WERI-Rb-1 (cell line): ENCODE measurements at regions not wholly inside any gene's neighbourhood (a gene's known extent, or its start where the extent isn't known, plus 50 kb on each side); places are given as distances from the start of the nearest gene placed in this dataset.
A peak's percentile ranks its signal among the peaks of the same experiment; 100 is the strongest.
"Not testable (repeated sequence)": the region's sequence is repeated elsewhere in the genome, so short reads cannot be mapped to it uniquely, and the experiment has no call there.

ENCODE experiments used
- DNase-seq: peaks from one replicate; pipeline ENCODE4 v3.0.0-alpha.2; 2020
- H3K27ac ChIP-seq: fragments of 250-450 bp; sonication (Bioruptor Pico); 2 replicates; pipeline ENCODE4 v1.5.1; 2020; ENCODE audit warnings: mild to moderate bottlenecking, moderate library complexity
- H3K27me3 ChIP-seq: fragments of 250-450 bp; sonication (Bioruptor Pico); 2 replicates; pipeline ENCODE4 v1.5.1; 2021; ENCODE audit warnings: mild to moderate bottlenecking, low read depth, moderate library complexity; ENCODE audit not compliant: insufficient read depth, severe bottlenecking
- H3K36me3 ChIP-seq: fragments of 250-450 bp; sonication (Bioruptor Pico); 2 replicates; pipeline ENCODE4 v1.5.1; 2020; ENCODE audit warnings: mild to moderate bottlenecking, moderate library complexity
- H3K4me3 ChIP-seq: 2 replicates; pipeline ENCODE4 v1.5.1; 2011; ENCODE audit warnings: low read depth, mild to moderate bottlenecking, control low read depth, low read length
- H3K9me3 ChIP-seq: fragments of 250-450 bp; sonication (Bioruptor Pico); 2 replicates; pipeline ENCODE4 v1.5.1; 2021; ENCODE audit warnings: mild to moderate bottlenecking, moderate library complexity; ENCODE audit not compliant: severe bottlenecking
- TF ChIP-seq, protein P1 (sequence below): IDR thresholded peaks from 2 replicates; pipeline ENCODE4 v1.5.1; 2011; ENCODE audit warnings: low read depth, mild to moderate bottlenecking, control low read depth, inconsistent platforms, low read length

DNA sequence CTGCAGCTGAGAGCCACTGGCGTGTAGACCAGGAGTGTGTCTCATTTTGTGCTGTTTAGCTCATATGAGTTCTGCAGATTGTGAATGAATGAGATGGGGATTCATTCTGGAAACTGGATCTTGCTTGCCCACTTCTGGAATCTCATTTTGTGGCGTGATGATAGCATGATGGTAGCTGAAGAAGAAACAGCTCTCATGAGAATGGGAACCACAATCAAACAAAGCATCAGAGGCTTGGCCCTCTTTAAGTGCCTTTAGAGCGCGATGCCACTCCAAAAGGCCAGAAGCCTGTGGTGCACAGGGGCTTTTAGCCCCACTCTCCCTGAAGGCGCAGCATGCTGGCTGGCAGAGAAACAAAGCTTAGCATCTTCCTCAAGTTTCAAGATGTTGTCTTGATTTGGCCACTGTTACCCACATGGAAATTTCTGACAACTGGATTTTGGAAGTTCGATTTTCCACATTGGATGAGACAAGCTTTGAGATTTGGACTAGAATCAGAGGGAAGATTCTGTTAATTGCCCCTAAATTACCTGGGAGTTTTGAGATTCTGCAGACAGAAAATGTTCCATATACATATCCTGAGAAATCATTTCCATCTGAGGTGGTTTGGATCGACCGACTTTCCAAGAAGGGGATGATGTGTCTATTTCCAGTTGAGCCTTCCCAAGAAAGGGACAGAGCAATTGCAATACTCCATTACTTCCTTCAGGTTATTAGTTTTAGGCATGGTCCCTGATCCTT is 234.5 kb downstream of the VAPA start:
- Histone ChIP-seq H3K36me3 (no peaks in the 10 kb centered on the region), H3K4me3 (no peak overlapping the region), H3K9me3 (no peaks in the 10 kb centered on the region), H3K27me3 (no peaks in the 10 kb centered on the region), H3K27ac (no peak overlapping the region)
- TF ChIP-seq, protein P1, sequence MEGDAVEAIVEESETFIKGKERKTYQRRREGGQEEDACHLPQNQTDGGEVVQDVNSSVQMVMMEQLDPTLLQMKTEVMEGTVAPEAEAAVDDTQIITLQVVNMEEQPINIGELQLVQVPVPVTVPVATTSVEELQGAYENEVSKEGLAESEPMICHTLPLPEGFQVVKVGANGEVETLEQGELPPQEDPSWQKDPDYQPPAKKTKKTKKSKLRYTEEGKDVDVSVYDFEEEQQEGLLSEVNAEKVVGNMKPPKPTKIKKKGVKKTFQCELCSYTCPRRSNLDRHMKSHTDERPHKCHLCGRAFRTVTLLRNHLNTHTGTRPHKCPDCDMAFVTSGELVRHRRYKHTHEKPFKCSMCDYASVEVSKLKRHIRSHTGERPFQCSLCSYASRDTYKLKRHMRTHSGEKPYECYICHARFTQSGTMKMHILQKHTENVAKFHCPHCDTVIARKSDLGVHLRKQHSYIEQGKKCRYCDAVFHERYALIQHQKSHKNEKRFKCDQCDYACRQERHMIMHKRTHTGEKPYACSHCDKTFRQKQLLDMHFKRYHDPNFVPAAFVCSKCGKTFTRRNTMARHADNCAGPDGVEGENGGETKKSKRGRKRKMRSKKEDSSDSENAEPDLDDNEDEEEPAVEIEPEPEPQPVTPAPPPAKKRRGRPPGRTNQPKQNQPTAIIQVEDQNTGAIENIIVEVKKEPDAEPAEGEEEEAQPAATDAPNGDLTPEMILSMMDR: no peak
- DNase-seq: no peak

DNA sequence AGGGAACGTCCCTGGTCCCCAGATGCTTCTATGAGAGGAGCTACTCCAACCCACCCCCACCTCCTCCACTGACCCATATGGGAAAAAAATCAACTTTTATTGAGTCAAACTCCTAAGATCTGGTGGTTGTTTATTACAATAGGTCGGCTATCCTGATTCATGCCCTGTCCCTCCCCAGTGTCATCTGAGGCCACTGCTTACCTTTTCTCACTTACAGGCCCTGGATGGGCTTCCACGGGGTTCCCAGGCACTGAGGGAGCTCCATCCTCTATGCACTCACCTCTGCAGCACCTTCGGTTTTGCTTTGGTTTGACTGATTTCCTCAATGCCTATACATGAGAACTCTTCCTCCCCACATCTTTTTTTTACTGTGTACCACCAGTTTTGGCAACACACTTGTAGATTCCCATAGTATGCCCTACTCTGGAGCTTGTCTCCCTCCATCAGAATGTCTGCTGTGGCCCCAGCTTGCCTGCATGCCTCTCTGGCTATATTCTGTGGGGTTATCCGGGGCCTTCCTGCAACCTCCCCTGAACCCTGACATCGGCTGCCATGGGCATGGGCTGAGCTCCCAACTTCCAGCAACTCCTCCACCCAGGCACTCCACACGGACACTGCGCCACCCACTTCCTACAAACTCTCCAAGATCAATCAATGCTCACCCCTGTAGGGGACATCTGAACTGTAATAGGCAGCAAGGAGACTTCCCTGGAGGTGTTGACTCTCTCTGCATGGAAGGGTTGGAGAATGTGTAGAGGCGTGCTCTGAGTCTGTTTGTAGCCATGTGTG is 236.1 kb downstream of the VAPA start:
- no peak overlapping the region for H3K27ac ChIP-seq
- H3K9me3 ChIP-seq: no peaks in the 10 kb centered on the region
- no peak for DNase-seq
- no peaks in the 10 kb centered on the region for H3K27me3 ChIP-seq
- no peaks in the 10 kb centered on the region for H3K36me3 ChIP-seq
- TF ChIP-seq, protein P1: no peak
- H3K4me3 ChIP-seq: no peak overlapping the region

DNA sequence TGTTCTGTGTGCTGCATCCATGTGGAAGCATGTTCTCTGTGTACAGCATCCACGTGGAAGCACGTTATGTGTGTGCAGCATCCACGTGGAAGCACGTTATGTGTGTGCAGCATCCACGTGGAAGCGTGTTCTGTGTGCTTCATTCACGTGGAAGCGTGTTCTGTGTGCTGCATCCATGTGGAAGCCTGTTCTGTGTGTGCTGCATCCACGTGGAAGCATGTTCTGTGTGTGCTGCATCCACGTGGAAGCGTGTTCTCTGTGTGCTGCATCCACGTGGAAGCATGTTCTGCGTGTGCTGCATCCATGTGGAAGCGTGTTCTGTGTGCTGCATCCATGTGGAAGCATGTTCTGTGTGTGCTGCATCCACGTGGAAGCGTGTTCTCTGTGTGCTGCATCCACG is 236.8 kb downstream of the VAPA start:
- H3K9me3 ChIP-seq, H3K27ac ChIP-seq: not testable (repeated sequence)

DNA sequence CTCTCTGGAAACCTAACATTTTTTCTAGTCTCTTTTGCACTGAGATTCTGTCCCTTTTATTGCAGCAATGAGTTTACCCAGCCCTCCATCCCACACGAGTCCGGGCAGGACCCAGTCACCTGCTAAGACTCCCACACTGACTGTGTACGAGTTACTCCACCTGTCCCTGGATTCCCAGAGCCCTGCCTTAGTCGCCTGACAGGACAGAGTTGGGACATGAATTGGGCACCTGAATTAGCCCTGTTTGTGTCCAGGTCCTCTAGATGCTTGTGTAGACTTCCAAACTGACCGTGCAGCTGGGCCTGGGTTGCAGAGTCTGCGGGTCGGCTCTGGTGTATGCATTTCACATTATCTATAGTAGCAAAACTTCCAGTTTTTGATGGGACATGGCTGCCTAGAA is 238.7 kb downstream of the VAPA start:
- no peaks in the 10 kb centered on the region for H3K27me3 ChIP-seq
- no peaks in the 10 kb centered on the region for H3K36me3 ChIP-seq
- H3K4me3 ChIP-seq: no peak overlapping the region
- DNase-seq: no peak
- no peak overlapping the region for H3K27ac ChIP-seq
- TF ChIP-seq, protein P1: no peak
- no peaks in the 10 kb centered on the region for H3K9me3 ChIP-seq

More for the DNA sequence above, 236.8 kb downstream of the VAPA start:
- H3K27me3 ChIP-seq, DNase-seq, H3K36me3 ChIP-seq, H3K4me3 ChIP-seq: not testable (repeated sequence)

DNA sequence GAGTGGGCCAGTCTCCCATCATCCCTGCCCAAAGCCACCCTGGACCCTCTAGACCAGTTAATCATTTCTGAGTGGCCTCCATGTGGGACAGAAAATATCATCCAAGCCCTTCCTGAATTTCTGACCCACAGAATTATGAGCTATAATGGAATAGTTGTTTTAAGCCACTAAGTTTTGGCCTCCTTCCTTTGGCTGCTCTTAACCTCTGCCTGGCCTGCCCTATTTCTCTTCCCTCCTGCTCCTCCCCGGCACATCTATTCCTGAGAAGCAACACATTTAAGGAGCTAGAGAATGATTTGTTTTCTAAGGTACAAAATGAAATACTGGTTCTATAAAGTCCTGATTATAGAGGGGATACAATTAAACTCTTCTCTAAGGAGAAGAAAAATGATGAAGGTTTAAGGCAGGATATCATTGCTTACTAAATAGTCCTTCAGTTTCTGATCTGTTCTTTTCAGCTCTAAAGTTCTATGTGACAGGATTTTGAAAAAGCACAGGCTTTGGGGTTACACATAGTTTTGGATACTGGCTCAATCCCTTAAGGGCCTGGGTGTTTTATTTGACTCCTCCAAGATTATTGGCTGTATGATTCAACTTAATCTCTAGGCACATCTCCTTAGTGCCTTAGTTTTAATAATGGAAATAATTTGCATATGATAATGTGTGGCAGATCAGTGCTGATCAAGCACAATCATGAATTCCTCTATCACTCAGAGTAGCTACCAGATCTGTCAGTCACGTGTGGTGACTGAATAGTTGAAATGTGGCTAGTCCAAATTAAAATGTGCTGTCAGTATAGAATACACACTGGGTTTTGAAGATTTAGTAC is 240.3 kb downstream of the VAPA start:
- Histone ChIP-seq H3K36me3 (no peaks in the 10 kb centered on the region), H3K9me3 (no peaks in the 10 kb centered on the region), H3K27ac (no peak overlapping the region), H3K27me3 (no peaks in the 10 kb centered on the region), H3K4me3 (no peak overlapping the region)
- TF ChIP-seq, protein P1: no peak
- no peak for DNase-seq

DNA sequence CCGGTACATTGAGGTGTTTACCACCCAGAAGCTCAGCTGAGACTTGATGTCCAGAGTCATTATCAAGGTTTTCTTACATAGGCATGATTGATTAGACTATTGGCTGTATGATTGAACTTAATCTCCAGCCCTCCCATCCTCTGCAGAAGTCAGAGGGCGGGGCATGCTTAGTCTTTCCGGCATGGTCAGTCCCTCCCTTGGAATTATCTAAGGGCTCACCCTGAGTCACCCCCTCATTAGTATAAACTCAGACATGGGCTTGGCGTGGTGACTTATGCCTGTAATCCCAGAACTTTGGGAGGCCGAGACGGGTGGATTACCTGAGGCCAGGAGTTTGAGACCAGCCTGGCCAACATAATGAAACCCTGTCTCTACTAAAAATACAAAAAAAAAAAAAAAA is 243.9 kb downstream of the VAPA start:
- Histone ChIP-seq H3K9me3 (no peaks in the 10 kb centered on the region), H3K4me3 (no peak overlapping the region), H3K27ac (no peak overlapping the region), H3K27me3 (no peaks in the 10 kb centered on the region), H3K36me3 (no peaks in the 10 kb centered on the region)
- peak; percentile 40 for DNase-seq
- TF ChIP-seq, protein P1: no peak
